D721Med (cell line): ENCODE measurements at regions not wholly inside any gene's neighbourhood (a gene's known extent, or its start where the extent isn't known, plus 50 kb on each side); places are given as distances from the start of the nearest gene placed in this dataset.

Experiments used
- DNase-seq: peaks from one replicate; pipeline ENCODE4 v3.0.0; 2011; ENCODE audit warnings: low spot score; ENCODE audit not compliant: insufficient read length
- FAIRE-seq: peaks from 2 replicates; lab custom pipeline; 2011; peaks lifted over from hg19 to GRCh38; lab: Jason Lieb, UNC
- TF ChIP-seq, protein P1 (sequence below): IDR thresholded peaks from 2 replicates; pipeline ENCODE4 v1.5.1; 2012; ENCODE audit warnings: mild to moderate bottlenecking, control low read depth; ENCODE audit not compliant: insufficient read depth; ENCODE audit errors: missing control alignments

GRCh38 chr18:78734614-78734945 is 245.0 kb upstream of the SALL3 start:
- TF ChIP-seq, protein P1, sequence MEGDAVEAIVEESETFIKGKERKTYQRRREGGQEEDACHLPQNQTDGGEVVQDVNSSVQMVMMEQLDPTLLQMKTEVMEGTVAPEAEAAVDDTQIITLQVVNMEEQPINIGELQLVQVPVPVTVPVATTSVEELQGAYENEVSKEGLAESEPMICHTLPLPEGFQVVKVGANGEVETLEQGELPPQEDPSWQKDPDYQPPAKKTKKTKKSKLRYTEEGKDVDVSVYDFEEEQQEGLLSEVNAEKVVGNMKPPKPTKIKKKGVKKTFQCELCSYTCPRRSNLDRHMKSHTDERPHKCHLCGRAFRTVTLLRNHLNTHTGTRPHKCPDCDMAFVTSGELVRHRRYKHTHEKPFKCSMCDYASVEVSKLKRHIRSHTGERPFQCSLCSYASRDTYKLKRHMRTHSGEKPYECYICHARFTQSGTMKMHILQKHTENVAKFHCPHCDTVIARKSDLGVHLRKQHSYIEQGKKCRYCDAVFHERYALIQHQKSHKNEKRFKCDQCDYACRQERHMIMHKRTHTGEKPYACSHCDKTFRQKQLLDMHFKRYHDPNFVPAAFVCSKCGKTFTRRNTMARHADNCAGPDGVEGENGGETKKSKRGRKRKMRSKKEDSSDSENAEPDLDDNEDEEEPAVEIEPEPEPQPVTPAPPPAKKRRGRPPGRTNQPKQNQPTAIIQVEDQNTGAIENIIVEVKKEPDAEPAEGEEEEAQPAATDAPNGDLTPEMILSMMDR = no peak
- DNase-seq (no peak), FAIRE-seq (no peak)

DNA sequence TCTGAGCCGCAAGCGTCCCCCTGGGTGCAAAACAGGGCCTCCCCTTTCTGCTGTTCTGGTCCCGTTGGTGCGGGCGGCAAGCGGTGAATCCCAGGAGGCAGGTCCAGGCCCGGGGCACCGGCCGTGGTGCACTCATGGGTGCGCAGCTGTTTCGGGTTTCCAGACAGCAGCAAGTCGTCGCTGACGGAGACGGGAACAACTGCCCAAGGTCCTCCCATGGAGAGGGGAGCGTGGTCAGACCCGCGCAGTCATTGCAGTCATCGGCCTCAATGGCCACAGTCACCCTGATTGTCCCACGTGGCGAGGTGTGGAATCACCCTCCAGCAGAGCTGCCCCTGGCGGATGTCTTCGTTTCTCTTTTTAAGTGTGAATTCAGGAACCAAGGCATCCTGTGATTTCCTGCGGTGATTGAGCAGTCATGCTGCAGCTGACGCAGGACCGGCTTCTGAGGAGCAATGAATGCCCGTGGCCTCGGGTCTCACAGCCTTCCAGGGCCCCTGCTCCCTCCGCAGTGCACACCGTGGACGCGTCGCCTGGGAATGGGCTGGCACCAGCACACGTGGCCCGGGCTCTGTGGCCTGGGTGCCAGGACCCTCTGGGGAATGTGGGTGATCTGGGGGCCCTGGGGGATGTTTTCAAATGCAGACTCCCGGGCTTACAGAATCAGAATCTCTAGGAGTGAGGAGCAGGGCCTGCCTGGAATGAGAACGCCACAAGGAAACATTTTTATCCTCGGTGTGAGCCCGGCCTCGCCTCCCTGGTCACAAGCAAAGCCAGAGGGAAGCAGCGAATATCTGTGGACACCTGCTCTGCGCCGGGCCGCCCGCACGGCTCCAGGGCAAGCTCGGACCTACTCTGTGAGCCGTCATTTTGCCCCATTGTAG is 244.2 kb upstream of the SALL3 start:
- TF ChIP-seq, protein P1 = no peak
- DNase-seq (no peak), FAIRE-seq (no peak)

GRCh38 chr18:78736015-78736690 is 243.5 kb upstream of the SALL3 start:
- DNase-seq = no peak
- TF ChIP-seq, protein P1 = no peak
- FAIRE-seq = no peak

DNA sequence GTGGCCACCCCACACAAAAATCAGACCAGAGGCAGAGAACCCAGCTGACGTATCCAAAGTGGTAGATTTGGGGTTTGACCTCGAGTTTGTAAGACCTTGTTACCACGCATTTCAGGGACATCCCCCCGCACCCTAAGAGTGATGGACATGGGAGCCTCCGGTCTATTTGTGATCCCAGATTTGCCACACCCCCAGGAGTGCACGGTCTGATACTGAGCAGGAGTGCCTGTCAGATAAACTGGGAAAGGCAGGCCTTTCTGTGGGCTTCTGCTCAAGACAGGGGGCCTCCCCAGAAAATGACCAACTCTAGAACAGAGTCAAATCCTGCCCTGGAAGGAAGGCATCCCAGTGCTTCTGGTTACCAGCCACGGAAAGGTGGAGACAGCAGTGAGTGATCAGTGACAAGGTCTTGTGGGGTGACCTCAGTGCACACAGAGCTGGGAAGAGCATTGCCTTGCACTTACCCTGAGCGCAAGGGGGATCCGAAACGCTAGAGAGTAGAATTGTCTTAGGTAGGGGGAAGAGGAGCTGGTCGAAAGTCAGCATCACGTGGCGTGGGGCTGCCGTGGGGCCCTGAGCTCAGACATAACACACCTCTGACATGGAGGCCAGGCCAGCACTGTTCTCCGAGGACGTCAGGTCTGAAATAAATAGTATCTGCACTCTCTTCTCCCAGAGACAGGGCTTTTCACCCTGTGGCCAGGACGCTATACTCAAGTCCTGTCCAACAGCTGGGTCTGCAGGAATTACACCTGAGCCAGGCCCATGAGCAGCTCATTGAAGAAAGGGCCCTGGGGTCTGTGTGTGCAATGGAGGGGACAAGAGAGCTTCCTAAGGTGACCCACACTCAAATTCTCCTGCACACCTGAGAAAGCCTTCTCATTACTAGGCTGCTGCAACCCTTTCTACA is 242.4 kb upstream of the SALL3 start:
- no peak for DNase-seq
- no peak for FAIRE-seq
- TF ChIP-seq, protein P1 = no peak

GRCh38 chr18:78738076-78738690 is 241.4 kb upstream of the SALL3 start:
- TF ChIP-seq, protein P1 = no peak
- DNase-seq = no peak
- no peak for FAIRE-seq

GRCh38 chr18:78739115-78739514 is 240.5 kb upstream of the SALL3 start:
- FAIRE-seq (no peak), DNase-seq (no peak)
- TF ChIP-seq, protein P1 = no peak
